Suprapubic skin (tissue), 4 donors: ENCODE measurements at regions not wholly inside any gene's neighbourhood (a gene's known extent, or its start where the extent isn't known, plus 50 kb on each side); places are given as distances from the start of the nearest gene placed in this dataset.
A peak's percentile ranks its signal among the peaks of the same experiment; 100 is the strongest.

Experiments used
- DNase-seq, 2 donors: peaks; one replicate each; pipeline ENCODE4 v3.0.0-alpha.2; 2019; ENCODE audit warnings: low spot score in 2 of 2
- H3K27ac ChIP-seq: fragments of 200-600 bp; sonication (generic); one replicate; pipeline ENCODE4 v1.5.1; 2019
- H3K27me3 ChIP-seq: fragments of 200-600 bp; sonication (generic); one replicate; pipeline ENCODE4 v1.5.1; 2019
- H3K36me3 ChIP-seq: fragments of 200-600 bp; sonication (generic); one replicate; pipeline ENCODE4 v1.5.1; 2019
- H3K4me1 ChIP-seq: fragments of 200-600 bp; sonication (generic); one replicate; pipeline ENCODE4 v1.5.1; 2019
- H3K4me3 ChIP-seq: fragments of 200-600 bp; sonication (generic); one replicate; pipeline ENCODE4 v1.5.1; 2019; ENCODE audit warnings: mild to moderate bottlenecking
- H3K9me3 ChIP-seq: fragments of 200-600 bp; sonication (generic); one replicate; pipeline ENCODE4 v1.5.1; 2019
- EP300 ChIP-seq: sonication (generic); formaldehyde crosslinking; IDR thresholded peaks from one replicate; pipeline ENCODE4 v1.6.1; 2017; ENCODE audit warnings: antibody characterized with exemption
- POLR2A ChIP-seq, 2 donors: fragments of 450-650 bp; IDR thresholded peaks; one replicate each; pipeline ENCODE4 v1.6.1; 2017; ENCODE audit warnings: antibody characterized with exemption in 2 of 2, mild to moderate bottlenecking in 2 of 2, moderate library complexity in 2 of 2
- POLR2AphosphoS5 ChIP-seq, 3 donors: sonication (generic); formaldehyde crosslinking; IDR thresholded peaks; one replicate each; pipeline ENCODE4 v1.6.1; 2017; ENCODE audit warnings: antibody characterized with exemption in 3 of 3
- WGBS: methylation state at CpG from one replicate; pipeline ENCODE4 v1.1.5; 2018; 5-methylcytosine and 5-hydroxymethylcytosine counted together
- TF ChIP-seq, protein P1 (sequence below), 2 donors: fragments of 200-600 bp in 1 of 2; fragments of 450-650 bp in 1 of 2; sonication (generic) in 1 of 2; IDR thresholded peaks; one replicate each; pipeline ENCODE4 v1.5.1; 2016 to 2019; ENCODE audit warnings: antibody characterized with exemption in 2 of 2, mild to moderate bottlenecking in 1 of 2, moderate library complexity in 1 of 2

DNA sequence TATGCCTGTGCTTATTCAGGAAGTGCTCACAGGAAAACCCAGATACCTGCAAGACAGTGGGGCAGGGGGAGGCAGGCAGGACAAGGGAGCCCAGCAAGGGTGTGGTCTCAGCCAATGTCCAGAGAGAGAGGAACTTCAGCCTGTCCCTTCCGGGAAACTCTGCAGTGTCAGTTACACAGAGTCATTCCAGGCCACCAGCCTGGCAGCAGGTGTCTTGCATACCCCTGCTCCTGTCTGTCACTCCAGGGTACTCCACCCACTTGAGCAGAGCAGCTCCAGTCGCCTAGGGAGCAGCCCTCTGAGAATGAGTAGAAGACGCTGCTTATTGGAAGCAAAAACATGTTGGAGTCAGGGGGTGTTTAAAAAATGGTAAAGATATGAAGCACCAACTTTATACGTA is 431.2 kb upstream of the RGMA start:
- Histone ChIP-seq H3K36me3 (no peaks in the 10 kb centered on the region), H3K4me3 (no peak overlapping the region), H3K27ac (no peak overlapping the region), H3K9me3 (no peaks in the 10 kb centered on the region), H3K27me3 (no peaks in the 10 kb centered on the region), H3K4me1 (peaks cover 3% of the 10 kb centered on the region)
- TF ChIP-seq, protein P1, sequence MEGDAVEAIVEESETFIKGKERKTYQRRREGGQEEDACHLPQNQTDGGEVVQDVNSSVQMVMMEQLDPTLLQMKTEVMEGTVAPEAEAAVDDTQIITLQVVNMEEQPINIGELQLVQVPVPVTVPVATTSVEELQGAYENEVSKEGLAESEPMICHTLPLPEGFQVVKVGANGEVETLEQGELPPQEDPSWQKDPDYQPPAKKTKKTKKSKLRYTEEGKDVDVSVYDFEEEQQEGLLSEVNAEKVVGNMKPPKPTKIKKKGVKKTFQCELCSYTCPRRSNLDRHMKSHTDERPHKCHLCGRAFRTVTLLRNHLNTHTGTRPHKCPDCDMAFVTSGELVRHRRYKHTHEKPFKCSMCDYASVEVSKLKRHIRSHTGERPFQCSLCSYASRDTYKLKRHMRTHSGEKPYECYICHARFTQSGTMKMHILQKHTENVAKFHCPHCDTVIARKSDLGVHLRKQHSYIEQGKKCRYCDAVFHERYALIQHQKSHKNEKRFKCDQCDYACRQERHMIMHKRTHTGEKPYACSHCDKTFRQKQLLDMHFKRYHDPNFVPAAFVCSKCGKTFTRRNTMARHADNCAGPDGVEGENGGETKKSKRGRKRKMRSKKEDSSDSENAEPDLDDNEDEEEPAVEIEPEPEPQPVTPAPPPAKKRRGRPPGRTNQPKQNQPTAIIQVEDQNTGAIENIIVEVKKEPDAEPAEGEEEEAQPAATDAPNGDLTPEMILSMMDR (IDR thresholded peaks at IDR 0.05), result no peak
- TF ChIP-seq POLR2AphosphoS5 (IDR thresholded peaks at IDR 0.05) (no peak), POLR2A (IDR thresholded peaks at IDR 0.05) (no peak), EP300 (no peak)
- WGBS, result 90% methylated on average over 4 of the region's 4 CpGs
- DNase-seq, result no peak

DNA sequence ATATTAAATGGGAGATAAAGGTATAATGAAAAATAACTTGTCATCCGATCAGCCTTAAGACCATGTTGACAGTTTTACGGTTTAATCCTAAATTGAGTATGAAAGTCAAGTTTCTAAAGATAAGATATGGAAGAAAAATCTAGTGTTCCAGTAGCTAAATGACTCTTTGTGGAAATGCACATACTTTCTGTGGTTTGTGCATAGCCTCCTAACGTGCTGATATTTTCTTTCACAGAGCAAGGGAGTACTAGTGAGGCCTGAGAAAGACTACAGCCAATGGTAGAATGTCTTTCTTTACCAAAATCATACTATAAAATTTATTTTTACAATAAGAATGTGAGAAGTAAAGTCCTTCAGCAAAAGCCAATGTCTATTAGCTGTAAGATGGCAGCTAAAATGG is 430.6 kb upstream of the RGMA start:
- WGBS, result 75% methylated on average over 3 of the region's 3 CpGs
- Histone ChIP-seq H3K27ac (no peak overlapping the region), H3K4me1 (peaks cover 3% of the 10 kb centered on the region), H3K36me3 (no peaks in the 10 kb centered on the region), H3K4me3 (no peak overlapping the region), H3K27me3 (no peaks in the 10 kb centered on the region), H3K9me3 (no peaks in the 10 kb centered on the region)
- DNase-seq, result no peak
- TF ChIP-seq, protein P1 (IDR thresholded peaks at IDR 0.05), result no peak
- TF ChIP-seq POLR2AphosphoS5 (IDR thresholded peaks at IDR 0.05), result no peak
- no peak for TF ChIP-seq EP300
- TF ChIP-seq POLR2A (IDR thresholded peaks at IDR 0.05), result no peak

DNA sequence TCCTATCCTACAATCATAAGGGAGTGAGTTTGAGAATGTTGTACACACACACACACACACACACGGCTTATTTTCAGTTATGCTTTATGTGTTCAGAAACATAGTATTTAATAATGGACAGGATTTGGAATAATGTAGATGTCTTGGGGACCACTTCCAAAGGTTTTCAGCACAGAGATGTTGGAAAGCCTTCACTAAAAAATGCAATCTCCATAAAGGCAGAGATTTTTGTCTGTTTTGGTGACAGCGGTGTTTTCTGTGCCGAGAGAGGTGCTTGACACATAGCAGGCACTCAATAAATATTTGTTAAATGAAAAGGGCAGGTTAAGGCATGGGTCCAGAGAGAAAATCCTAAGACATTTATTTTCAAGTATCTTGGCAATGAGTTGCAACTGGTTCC is 428.2 kb upstream of the RGMA start:
- Histone ChIP-seq H3K36me3 (no peaks in the 10 kb centered on the region), H3K4me3 (no peak overlapping the region), H3K9me3 (no peaks in the 10 kb centered on the region), H3K4me1 (peaks cover 3% of the 10 kb centered on the region), H3K27ac (no peak overlapping the region), H3K27me3 (no peaks in the 10 kb centered on the region)
- DNase-seq, result no peak
- 55% methylated on average over 3 of the region's 3 CpGs for WGBS
- TF ChIP-seq POLR2AphosphoS5 (IDR thresholded peaks at IDR 0.05) (no peak), POLR2A (IDR thresholded peaks at IDR 0.05) (no peak), EP300 (no peak)
- TF ChIP-seq, protein P1 (IDR thresholded peaks at IDR 0.05), result no peak

DNA sequence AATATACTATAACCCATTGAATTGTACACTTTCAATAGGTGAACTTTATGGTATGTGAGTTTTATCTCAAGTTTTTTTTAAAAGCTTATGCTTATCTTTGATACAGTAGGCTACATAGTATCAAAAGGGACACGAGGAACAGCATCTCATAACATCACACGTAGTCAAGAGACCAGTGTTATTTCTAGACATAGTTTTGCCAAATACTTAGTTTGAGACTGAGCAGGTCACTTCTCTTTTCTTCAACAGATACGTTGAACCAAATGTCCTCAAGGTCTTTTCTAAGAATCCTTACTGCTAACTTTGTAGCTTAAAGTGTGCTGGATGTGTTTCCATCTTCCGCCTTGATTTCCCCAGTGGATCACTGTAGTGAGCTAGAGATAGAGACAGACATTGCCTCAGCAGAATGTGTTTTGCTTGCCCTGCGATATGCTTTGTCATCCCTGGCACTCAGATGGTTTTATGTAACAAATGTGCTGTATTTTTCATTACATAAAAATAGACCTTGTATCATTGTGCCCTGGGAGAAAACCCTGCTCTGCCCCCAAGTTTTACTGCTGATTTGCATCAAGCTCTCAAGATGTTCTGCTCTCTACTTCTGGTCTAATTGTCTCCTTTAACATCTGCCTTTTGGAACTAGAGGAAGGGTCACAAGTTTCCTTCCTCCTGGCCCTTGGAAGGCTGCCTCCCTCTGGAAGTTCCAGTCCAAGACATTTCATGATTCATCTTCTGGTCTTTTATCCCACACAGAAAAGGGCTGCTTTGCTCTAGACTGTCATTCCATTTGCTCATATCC is 426.4 kb upstream of the RGMA start:
- Histone ChIP-seq H3K9me3 (no peaks in the 10 kb centered on the region), H3K27me3 (no peaks in the 10 kb centered on the region), H3K27ac (peak overlapping the region; percentile 41), H3K36me3 (no peaks in the 10 kb centered on the region), H3K4me1 (peaks cover 3% of the 10 kb centered on the region), H3K4me3 (no peak overlapping the region)
- WGBS, result 67% methylated on average over 5 of the region's 5 CpGs
- TF ChIP-seq EP300, result no peak
- peak in 1 of 3 donors; percentile 9 for TF ChIP-seq POLR2AphosphoS5 (IDR thresholded peaks at IDR 0.05)
- TF ChIP-seq POLR2A (IDR thresholded peaks at IDR 0.05), result no peak
- TF ChIP-seq, protein P1 (IDR thresholded peaks at IDR 0.05), result no peak
- DNase-seq, result no peak

DNA sequence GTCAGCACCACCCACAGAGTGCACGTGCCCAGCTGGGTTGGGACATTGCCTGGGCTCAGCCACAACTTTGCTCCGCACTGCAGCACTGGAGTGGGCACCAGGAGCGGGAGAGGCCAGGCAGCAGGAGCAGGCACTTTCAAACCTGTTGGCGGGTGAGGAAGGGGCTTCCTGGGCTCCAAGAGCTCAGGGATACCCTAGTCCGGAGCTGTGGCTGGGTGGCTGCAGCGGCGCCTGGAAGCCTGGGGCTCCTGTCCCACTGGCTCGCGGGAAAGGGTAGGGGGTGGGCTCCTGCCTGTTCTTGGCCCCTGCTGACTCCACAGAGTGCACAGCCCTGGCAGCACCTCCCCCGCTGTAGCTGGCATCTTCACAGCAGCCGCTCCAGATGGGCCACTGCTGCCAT is 417.6 kb upstream of the RGMA start:
- H3K4me3 ChIP-seq, result no peak overlapping the region
- H3K27ac ChIP-seq, result no peak overlapping the region
- H3K27me3 ChIP-seq, result no peaks in the 10 kb centered on the region
- H3K9me3 ChIP-seq, result no peaks in the 10 kb centered on the region
- H3K36me3 ChIP-seq, result no peaks in the 10 kb centered on the region
- 95% methylated on average over 3 of the region's 11 CpGs for WGBS
- H3K4me1 ChIP-seq, result no peaks in the 10 kb centered on the region
- TF ChIP-seq EP300 (no peak), POLR2A (IDR thresholded peaks at IDR 0.05) (no peak), POLR2AphosphoS5 (IDR thresholded peaks at IDR 0.05) (no peak)
- TF ChIP-seq, protein P1 (IDR thresholded peaks at IDR 0.05), result no peak
- DNase-seq, result no peak
